Natural killer cell (primary cell): ENCODE measurements at regions not wholly inside any gene's neighbourhood (a gene's known extent, or its start where the extent isn't known, plus 50 kb on each side); places are given as distances from the start of the nearest gene placed in this dataset.
"Not testable (repeated sequence)": the region's sequence is repeated elsewhere in the genome, so short reads cannot be mapped to it uniquely, and the experiment has no call there.

Experiments used
- ATAC-seq, 3 donors: fragments of 150-1000 bp in 2 of 3; fragments of 200-7000 bp in 1 of 3; cut with Tn5 transposase; 1 replicate in 1 of 3; 2 replicates in 2 of 3; pipeline ENCODE4 v1.10.0; 2021; ENCODE audit warnings: mild to moderate bottlenecking in 2 of 3, moderate library complexity in 2 of 3
- DNase-seq, 2 donors: peaks; one replicate each; pipeline versions ENCODE4 v3.0.0 to v3.0.0-alpha.2; 2013 to 2021; ENCODE audit warnings: mixed read lengths in 1 of 2
- H3K27ac ChIP-seq: one replicate; pipeline ENCODE4 v1.5.1; 2013; ENCODE audit warnings: mild to moderate bottlenecking, low read length
- H3K27me3 ChIP-seq: one replicate; pipeline ENCODE4 v1.6.1; 2013; ENCODE audit warnings: low read length; ENCODE audit not compliant: control insufficient read depth, insufficient read depth
- H3K36me3 ChIP-seq: one replicate; pipeline ENCODE4 v1.6.1; 2013; ENCODE audit warnings: low read length; ENCODE audit not compliant: control insufficient read depth, insufficient read depth
- H3K4me1 ChIP-seq: one replicate; pipeline ENCODE4 v1.6.1; 2013; ENCODE audit warnings: low read length; ENCODE audit not compliant: control insufficient read depth, insufficient read depth
- H3K4me3 ChIP-seq: one replicate; pipeline ENCODE4 v1.5.1; 2013; ENCODE audit warnings: low read length
- H3K9me3 ChIP-seq: one replicate; pipeline ENCODE4 v1.6.1; 2013; ENCODE audit warnings: low read length; ENCODE audit not compliant: control insufficient read depth, insufficient read depth
- H3K27ac Mint-ChIP-seq, 2 donors: one replicate each; pipeline ENCODE4 v1.8.0; 2022; ENCODE audit warnings: mild to moderate bottlenecking in 2 of 2, mixed read lengths in 2 of 2, moderate library complexity in 1 of 2
- H3K27me3 Mint-ChIP-seq, 2 donors: one replicate each; pipeline ENCODE4 v1.8.0; 2022; ENCODE audit warnings: low read depth in 2 of 2, mixed read lengths in 2 of 2
- H3K36me3 Mint-ChIP-seq: one replicate; pipeline ENCODE4 v1.8.0; 2022; ENCODE audit warnings: mixed read lengths
- H3K4me1 Mint-ChIP-seq, 2 donors: one replicate each; pipeline ENCODE4 v1.8.0; 2022; ENCODE audit warnings: mixed read lengths in 2 of 2
- H3K4me3 Mint-ChIP-seq: one replicate; pipeline ENCODE4 v1.8.0; 2022; ENCODE audit warnings: mild to moderate bottlenecking, moderate library complexity, mixed read lengths
- H3K9me3 Mint-ChIP-seq, 2 donors: one replicate each; pipeline ENCODE4 v1.8.0; 2022; ENCODE audit warnings: mixed read lengths in 2 of 2
- CTCF ChIP-seq: fragments of 200-600 bp; IDR thresholded peaks from one replicate; pipeline ENCODE4 v1.8.0; 2022; ENCODE audit warnings: antibody characterized with exemption
- WGBS: methylation state at CpG from one replicate; pipeline ENCODE4 v1.1.7; 2013; ENCODE audit warnings: missing lambda C conversion rate; ENCODE audit not compliant: insufficient coverage; 5-methylcytosine and 5-hydroxymethylcytosine counted together
- intact Hi-C: fragments of 100-400 bp; cut with micrococcal nuclease; formaldehyde crosslinking; loops from one replicate; pipeline ENCODE4 v1.14.2; 2022

- Mint-ChIP-seq H3K4me3 (no peak overlapping the region), H3K27ac (no peak overlapping the region), H3K4me1 (no peaks in the 10 kb centered on the region), H3K9me3 (peaks cover 8 to 12% of the 10 kb centered on the region in 2 donors), H3K36me3 (no peaks in the 10 kb centered on the region), H3K27me3 (no peaks in the 10 kb centered on the region)
- TF ChIP-seq CTCF = no peak
- Histone ChIP-seq H3K36me3 (no peaks in the 10 kb centered on the region), H3K4me1 (no peaks in the 10 kb centered on the region), H3K27ac (no peak overlapping the region), H3K4me3 (no peak overlapping the region), H3K9me3 (no peaks in the 10 kb centered on the region), H3K27me3 (no peaks in the 10 kb centered on the region)
- DNase-seq = no peak
- no peak for ATAC-seq
- 100% methylated on average over 1 of the region's 1 CpG for WGBS
- intact Hi-C loops = no loop called here
These were observed 329.3 kb downstream of the GPD2 start for GRCh38 chr2:156765450-156765849.

GRCh38 chr2:156769802-156770201 lies 333.6 kb downstream of the GPD2 start:
- Histone ChIP-seq H3K4me1 (no peaks in the 10 kb centered on the region), H3K4me3 (no peak overlapping the region), H3K9me3 (no peaks in the 10 kb centered on the region), H3K36me3 (no peaks in the 10 kb centered on the region), H3K27ac (no peak overlapping the region), H3K27me3 (no peaks in the 10 kb centered on the region)
- intact Hi-C loops = no loop called here
- Mint-ChIP-seq H3K36me3 (no peaks in the 10 kb centered on the region), H3K9me3 (peaks cover 3 to 12% of the 10 kb centered on the region in 2 donors), H3K4me3 (no peak overlapping the region), H3K27me3 (no peaks in the 10 kb centered on the region), H3K27ac (no peak overlapping the region), H3K4me1 (no peaks in the 10 kb centered on the region)
- no CpG with 5 or more reads among the region's 1 CpG for WGBS
- DNase-seq (no peak), ATAC-seq (no peak)
- TF ChIP-seq CTCF = no peak

DNA sequence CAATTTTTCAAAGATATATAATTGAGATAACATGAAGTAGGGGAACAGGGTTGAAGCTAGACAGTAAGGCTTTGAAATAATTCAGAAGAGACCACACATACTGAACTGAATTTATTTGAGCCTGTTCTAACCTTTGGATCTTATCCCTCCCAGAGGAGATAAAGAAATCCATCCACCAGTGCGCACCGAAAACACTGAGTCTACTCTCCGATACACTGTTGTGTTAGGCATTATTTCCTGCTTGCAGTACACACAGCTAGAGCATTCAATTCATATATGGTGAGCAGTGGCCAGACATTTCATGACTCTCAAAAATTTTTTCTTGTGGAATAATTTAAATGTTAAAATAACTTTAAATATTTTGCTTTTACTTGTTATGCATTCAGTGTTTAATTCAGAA lies 342.7 kb downstream of the GPD2 start:
- no peak for ATAC-seq
- no peak overlapping the region for H3K4me3 ChIP-seq
- intact Hi-C loops = no loop called here
- H3K27ac ChIP-seq = no peak overlapping the region
- no peak for TF ChIP-seq CTCF
- 100% methylated on average over 3 of the region's 3 CpGs for WGBS
- Mint-ChIP-seq H3K27ac (no peak overlapping the region), H3K36me3 (no peaks in the 10 kb centered on the region), H3K4me3 (no peak overlapping the region), H3K27me3 (no peaks in the 10 kb centered on the region), H3K4me1 (no peaks in the 10 kb centered on the region), H3K9me3 (peaks cover 3 to 4% of the 10 kb centered on the region in 2 donors)
- no peaks in the 10 kb centered on the region for H3K36me3 ChIP-seq
- no peaks in the 10 kb centered on the region for H3K27me3 ChIP-seq
- no peaks in the 10 kb centered on the region for H3K4me1 ChIP-seq
- DNase-seq = no peak
- no peaks in the 10 kb centered on the region for H3K9me3 ChIP-seq

DNA sequence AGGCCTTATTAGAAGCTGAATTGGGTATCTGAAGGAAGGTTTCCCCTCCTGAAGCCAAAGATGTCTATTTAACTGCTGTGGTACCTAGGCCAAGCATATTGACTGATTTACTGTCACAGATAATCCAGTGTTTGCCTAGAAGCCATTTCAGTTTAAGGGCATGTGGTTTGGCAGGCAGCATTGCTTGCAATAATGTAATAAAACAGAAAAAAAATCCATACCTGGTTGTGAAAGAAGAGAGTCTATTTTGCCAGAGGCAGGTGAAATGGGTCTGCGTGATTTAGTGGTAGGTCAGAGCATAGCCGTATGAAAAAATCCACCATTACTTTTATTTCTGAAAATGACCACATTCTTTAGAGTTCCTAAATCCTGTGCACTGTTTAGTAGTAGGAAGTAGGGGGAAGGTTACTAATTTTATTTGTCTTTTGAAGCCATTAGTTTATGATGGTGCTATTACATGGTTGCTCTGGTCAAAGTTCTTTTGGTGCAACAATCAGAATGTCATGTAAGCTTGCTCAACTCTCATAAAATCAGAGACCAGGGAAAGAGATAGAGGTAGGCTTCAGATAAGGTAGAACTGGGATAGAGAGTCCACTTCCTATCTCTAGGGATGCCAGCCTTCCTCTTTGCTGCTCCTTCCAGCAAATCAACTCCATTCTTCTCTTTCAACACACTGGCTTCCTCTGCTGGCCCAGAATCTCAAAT lies 343.4 kb downstream of the GPD2 start:
- Histone ChIP-seq H3K4me3 (no peak overlapping the region), H3K27me3 (no peaks in the 10 kb centered on the region), H3K27ac (no peak overlapping the region), H3K9me3 (no peaks in the 10 kb centered on the region), H3K36me3 (no peaks in the 10 kb centered on the region), H3K4me1 (no peaks in the 10 kb centered on the region)
- ATAC-seq (no peak), DNase-seq (no peak)
- Mint-ChIP-seq H3K4me1 (no peaks in the 10 kb centered on the region), H3K27ac (no peak overlapping the region), H3K36me3 (no peaks in the 10 kb centered on the region), H3K4me3 (no peak overlapping the region), H3K27me3 (no peaks in the 10 kb centered on the region), H3K9me3 (peaks cover 3 to 4% of the 10 kb centered on the region in 2 donors)
- WGBS = no CpG with 5 or more reads among the region's 2 CpGs
- TF ChIP-seq CTCF = no peak
- intact Hi-C loops = no loop called here

DNA sequence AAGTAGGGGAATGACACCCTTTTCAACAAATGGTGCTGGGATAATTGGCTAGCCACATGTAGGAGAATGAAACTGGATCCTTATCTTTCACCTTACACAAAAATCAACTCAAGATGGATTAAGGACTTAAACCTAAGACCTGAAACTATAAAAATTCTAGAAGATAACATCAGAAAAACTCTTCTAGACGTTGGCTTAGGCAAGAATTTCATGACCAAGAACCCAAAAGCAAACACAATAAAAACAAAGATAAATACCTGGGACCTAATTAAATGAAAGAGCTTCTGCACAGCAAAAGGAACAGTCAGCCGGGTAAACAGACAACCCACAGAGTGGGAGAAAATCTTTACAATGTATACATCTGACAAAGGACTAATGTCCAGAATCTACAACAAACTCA lies 345.5 kb downstream of the GPD2 start:
- DNase-seq, H3K27ac Mint-ChIP-seq, H3K9me3 ChIP-seq, H3K9me3 Mint-ChIP-seq, H3K4me3 ChIP-seq, H3K4me3 Mint-ChIP-seq, H3K27me3 Mint-ChIP-seq, H3K27me3 ChIP-seq, H3K27ac ChIP-seq, intact Hi-C loops, H3K36me3 Mint-ChIP-seq, H3K4me1 ChIP-seq, H3K4me1 Mint-ChIP-seq, ATAC-seq, H3K36me3 ChIP-seq: not testable (repeated sequence)
- WGBS = 49% methylated on average over 2 of the region's 2 CpGs
